ENCODE measurements at regions not wholly inside any gene's neighbourhood (a gene's known extent, or its start where the extent isn't known, plus 50 kb on each side); places are given as distances from the start of the nearest gene placed in this dataset.
"Not testable (repeated sequence)": the region's sequence is repeated elsewhere in the genome, so short reads cannot be mapped to it uniquely, and the experiment has no call there.

- DNase-seq (ENCODE audit: low spot score): no peak
Measured at GRCh38 chr5:17828681-17829080, 194.4 kb downstream of the TAF11L14 start.

DNA sequence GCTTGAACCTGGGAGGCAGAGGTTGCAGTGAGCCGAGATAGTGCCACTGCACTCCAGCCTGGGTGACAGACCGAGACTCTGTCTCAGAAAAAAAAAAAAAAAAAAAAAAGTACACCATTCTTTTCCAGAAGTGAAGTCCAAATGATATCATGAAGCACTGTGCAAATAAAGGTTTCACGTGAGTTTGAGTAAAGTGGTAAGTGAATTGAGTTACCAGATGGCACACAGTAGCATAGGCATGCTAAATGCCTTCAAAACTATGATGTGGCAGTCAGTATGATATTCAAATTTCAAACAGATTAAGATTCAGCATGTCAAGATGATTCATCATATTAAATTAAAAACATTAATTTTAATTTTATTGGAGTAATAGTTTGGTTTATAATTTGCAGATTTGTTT is 195.2 kb downstream of the TAF11L14 start:
- no peak for DNase-seq (ENCODE audit: low spot score)

DNA sequence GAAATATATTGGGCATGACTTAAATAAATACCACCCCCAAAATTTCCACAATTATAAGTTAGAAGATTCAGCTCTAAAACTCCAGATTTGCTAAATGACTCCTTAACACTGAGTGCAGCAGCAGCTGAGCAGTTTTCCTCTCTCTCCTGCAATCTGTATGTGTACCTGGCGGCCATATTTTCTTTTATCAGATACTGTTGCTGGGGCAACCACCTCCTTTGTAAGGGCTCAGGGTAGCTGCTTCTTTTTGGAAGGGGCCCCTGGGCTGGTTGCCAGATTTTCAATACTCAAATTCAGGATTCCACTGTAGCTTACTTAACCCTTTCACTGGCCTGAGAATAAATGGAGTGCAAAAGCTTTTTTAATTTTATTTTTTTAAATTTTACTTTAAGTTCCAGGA is 197.0 kb downstream of the TAF11L14 start:
- DNase-seq (ENCODE audit: low spot score): no peak

- no peak for DNase-seq (ENCODE audit: low spot score)
Measured at GRCh38 chr5:17832949-17833745, 198.9 kb downstream of the TAF11L14 start.

GRCh38 chr5:17837757-17838156 is 203.5 kb downstream of the TAF11L14 start:
- no peak for DNase-seq (ENCODE audit: low spot score)

DNA sequence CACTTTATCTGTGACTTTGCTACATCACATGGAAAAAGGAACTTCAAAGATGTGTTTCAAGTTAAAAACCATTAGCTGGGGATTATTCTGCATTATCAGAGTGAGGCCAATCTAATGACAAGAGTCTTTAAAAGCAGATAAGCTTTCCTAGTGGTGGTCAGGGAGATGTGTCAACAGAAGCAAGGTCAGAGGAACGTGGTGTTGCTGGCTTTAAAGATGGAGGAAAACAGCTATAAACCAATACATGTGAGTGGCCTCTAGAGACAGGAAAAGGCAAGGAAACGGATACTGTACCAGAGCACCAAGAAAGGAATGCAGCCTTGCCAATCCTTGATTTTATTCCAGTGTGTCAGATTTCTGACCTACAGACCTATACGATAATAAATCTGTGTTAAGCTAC is 204.2 kb downstream of the TAF11L14 start:
- no peak for DNase-seq (ENCODE audit: low spot score)

DNA sequence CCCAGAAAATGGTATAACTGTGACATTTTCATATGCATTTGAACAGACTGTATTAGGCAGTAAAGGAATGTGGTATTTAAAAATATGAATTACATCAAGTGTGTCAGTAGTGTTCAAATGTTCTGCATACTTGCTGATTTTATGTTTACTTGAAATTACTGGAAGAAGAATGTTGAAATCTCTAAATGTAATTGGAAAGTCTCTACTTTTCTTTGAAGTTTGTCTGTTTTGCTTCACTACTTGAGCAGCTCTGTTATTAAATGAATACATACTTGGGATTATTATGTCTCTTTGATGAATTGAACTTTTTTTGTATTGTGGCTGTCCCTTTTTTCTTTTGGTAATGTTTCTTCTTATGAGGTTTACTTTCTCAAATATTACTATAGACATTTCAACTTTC is 205.6 kb downstream of the TAF11L14 start:
- no peak for DNase-seq (ENCODE audit: low spot score)

DNA sequence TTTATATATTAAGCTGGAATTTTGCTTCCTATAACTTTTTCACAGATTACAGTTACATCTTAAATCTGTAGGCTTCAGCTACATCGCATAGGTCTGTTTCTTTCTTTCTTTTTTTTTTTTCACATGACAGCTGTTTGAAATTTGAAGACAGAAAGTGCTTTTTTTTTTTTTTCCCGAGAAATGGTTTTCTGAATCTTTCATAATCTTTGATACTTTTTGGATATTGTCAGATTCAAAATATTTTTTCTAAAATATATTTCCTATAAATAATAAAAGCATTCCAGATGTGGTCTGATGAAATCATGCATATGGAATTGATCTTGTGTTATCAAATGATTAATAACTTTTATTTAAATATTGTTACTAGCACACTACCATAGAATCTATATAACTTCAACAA is 212.2 kb downstream of the TAF11L14 start:
- DNase-seq (ENCODE audit: low spot score): no peak

DNA sequence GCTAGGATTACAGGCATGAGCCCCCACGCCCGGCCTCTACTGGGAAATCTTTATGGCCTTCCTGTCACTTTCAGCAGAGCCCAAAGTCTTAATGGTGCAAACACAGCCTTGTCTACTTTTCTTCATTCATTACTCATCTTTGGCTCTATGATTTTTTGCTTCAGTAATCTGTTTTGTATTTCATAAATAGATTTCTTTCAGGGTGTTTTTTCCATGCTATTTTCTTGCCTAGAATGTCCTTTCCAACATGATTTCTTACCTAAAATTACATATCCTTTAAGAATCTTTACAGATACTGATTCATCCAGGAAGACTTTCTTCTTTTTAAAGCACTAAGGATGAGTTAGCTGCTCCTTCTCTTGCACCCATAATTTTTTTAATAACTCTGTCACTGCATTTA is 213.0 kb downstream of the TAF11L14 start:
- no peak for DNase-seq (ENCODE audit: low spot score)

DNA sequence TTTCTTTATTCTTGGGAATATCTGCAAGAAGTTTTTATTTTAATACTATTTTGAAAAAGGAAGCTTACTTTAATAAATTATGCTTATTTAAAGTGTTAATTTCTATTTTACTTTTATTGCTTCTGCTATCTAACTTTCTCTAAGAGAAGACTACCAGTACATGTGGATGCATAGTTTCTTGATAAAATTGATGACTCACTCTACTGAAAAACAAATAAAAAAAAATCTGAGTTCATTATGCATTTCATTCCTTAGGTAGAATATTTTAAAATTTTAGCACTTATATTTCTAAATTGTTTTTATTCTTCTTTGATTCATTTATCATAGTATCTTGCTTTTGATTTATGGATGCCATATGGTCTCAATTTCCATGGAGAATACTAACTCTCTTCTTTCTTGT is 217.9 kb downstream of the TAF11L14 start:
- DNase-seq (ENCODE audit: low spot score): no peak

GRCh38 chr5:17852740-17853139 is 218.5 kb downstream of the TAF11L14 start:
- no peak for DNase-seq (ENCODE audit: low spot score)

GRCh38 chr5:17854901-17855300 is 220.6 kb downstream of the TAF11L14 start:
- no peak for DNase-seq (ENCODE audit: low spot score)

DNA sequence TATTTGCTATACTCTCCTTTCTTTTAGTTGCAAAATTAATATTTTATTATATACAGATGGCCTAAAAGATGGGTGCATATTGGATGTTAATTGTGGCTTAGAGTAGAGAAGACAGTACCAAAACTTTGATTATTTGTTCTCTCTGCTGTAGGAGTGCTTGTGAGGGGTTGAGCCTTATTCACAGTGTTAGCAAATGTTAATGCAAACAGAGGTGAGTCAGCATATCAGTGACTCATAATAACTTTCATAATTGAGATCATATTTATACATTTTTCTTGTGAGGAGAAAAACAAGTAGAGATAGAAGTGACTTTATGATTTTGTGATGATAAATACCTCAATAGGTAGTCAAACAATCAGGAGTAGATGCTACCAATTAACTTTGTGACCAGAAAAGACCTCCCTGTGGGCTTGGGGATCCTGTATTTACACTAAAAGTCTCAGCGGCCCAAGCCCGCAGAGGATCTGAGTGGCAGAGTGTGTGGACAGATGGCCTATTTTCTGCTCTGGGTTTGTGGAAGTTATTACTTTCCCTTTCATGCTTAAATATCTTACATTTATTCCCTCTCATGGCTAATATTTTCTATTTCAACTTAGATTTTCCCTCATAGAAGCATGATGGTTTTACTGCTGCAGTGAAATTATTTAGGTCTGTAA is 226.5 kb downstream of the TAF11L14 start:
- no peak for DNase-seq (ENCODE audit: low spot score)

DNA sequence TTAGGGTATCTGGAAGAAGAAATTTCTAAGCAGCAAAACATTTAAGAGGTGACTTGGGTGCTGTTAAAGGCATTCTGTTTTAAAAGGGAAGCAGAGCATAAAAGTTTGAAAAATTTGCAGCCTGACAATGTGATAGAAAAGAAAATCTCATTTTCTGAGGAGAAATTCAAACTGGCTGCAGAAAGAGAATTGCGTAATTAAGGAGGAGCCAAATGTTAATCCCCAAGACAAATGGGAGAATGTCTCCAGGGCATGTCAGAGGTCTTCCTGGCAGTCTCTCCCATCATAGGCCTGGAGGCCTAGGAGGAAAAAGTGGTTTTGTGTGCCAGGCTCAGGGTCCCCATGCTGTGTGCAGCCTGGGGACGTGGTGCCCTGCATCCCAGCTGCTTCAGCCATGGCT is 230.6 kb downstream of the TAF11L14 start:
- not testable (repeated sequence) for DNase-seq (ENCODE audit: low spot score)

DNA sequence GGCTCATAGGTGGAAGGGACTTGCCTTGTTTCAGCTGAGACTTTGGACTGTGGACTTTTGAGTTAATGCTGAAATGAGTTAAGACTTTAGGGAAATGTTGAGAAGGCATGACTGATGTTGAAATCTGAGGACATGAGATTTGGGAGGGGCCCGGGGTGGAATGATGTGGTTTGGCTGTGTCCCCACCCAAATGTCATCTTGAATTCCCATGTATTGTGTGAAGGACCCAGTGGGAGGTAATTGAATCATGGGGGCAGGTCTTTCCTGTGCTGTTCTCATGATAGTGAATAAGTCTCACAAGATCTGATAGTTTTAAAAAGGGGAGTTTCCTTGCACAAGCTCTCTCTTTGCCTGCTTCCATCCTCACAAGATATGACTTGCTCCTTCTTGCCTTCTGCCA is 231.7 kb downstream of the TAF11L14 start:
- not testable (repeated sequence) for DNase-seq (ENCODE audit: low spot score)

DNA sequence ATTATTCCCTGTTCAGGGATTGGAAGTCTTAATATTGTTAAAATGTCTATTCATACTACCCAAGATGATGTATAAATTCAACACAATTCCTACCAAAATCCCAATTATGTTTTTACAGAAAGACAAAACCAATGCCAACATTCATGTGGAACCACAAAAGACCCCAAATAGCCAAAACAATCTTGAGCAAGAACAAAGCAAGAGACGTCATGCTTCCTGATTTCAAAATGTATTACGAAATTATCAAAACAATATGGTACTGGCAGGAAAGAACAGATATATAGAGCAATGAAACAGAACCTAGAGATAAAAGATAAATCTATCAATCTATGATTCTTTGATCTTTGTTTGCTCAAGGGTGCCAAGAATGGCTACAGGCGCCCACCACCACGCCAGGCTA is 237.9 kb downstream of the TAF11L14 start:
- DNase-seq (ENCODE audit: low spot score): no peak

DNA sequence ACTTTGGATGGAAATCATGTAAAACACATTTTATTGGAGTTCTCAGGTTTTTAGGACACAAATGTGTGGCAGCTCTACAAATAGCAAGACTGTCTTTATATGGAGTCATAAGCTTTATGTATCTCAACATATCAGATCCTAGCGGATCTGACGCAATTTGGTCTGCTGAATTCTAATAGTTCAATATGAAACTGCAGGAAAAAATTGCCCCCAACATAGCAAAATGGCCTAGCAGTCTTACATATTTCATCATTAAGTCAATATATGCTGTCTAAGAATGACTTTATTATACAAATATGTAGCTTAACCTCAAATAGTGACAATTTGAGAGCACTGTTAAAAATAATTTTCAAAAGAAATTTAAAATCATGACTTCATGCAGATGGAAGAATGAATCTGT is 244.3 kb downstream of the TAF11L14 start:
- DNase-seq (ENCODE audit: low spot score): no peak

- no peak for DNase-seq (ENCODE audit: low spot score)
Measured at GRCh38 chr5:17879276-17879675, 245.0 kb downstream of the TAF11L14 start.

- DNase-seq (ENCODE audit: low spot score): no peak
Measured at GRCh38 chr5:17880869-17881268, 246.6 kb downstream of the TAF11L14 start.

- no peak for DNase-seq (ENCODE audit: low spot score)
Measured at GRCh38 chr5:17882760-17883488, 248.7 kb downstream of the TAF11L14 start.

- no peak for DNase-seq (ENCODE audit: low spot score)
Measured at GRCh38 chr5:17888155-17888554, 253.9 kb downstream of the TAF11L14 start.

DNA sequence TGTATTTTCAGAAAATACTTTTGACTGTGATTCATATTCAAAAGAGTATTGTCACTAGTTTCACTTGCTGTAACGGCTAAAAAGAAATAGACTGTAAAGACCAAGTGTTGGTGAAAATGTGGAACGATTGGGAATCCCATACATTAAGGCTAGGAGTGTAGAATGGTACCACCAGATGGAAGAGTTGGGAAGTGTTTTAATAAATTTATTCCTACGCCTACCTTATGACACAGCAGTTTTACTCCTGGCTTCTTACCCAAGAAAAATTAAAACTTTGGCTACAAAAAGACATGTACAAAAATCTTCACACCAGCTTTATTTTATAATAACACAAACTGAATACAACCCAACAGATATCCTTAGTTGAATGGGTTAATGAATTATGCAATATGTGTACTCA is 256.2 kb downstream of the TAF11L14 start:
- DNase-seq (ENCODE audit: low spot score): no peak

- DNase-seq (ENCODE audit: low spot score): no peak
Measured at GRCh38 chr5:17891881-17892280, 257.6 kb downstream of the TAF11L14 start.

Measured in putamen (tissue), 1 donor.